ENCODE measurements at regions not wholly inside any gene's neighbourhood (a gene's known extent, or its start where the extent isn't known, plus 50 kb on each side); places are given as distances from the start of the nearest gene placed in this dataset.

DNA sequence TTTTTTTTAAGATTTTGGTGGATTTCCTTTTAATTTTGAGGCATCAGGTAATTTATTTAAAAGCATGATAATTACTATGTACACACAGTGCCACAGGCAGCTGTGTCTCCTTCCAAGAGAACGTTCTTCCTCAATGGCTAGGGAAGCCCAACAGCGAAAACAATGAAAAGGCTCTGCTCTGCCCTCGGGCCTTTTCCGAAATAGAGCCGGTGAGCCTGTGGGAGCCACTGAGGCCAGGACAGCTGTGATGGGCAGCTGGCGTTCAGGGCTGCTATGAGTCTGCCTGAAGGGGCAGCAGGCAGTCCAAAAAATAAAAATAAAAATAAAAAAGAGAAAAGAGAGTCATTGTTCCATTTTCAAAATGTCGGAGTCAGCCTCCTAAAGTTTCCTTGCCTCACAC lies 443.8 kb downstream of the KIF16B start:
- H3K9me3 ChIP-seq (replicated peaks; ENCODE audit: control insufficient read depth, insufficient read depth, low read length) = peaks cover 2% of the 10 kb centered on the region; the same call in 1 of the 3 replicates
- H3K27me3 ChIP-seq (replicated peaks in 1 of 2; ENCODE audit: control insufficient read depth in 2 of 2, insufficient read depth in 2 of 2, low read length in 1 of 2) = no peaks in the 10 kb centered on the region
- in situ Hi-C loops (cut with MboI) (no loop called here), intact Hi-C loops (cut with micrococcal nuclease; ENCODE audit: unreplicated experiment) (no loop called here)
- TF ChIP-seq NFXL1 (IDR thresholded peaks at IDR 0.05; ENCODE audit: borderline replicate concordance) (no peak), JUNB (IDR thresholded peaks at IDR 0.05) (no peak), ZBED1 (IDR thresholded peaks at IDR 0.05; ENCODE audit: borderline replicate concordance) (no peak), PAX5 (IDR thresholded peaks at IDR 0.05; ENCODE audit: borderline replicate concordance, low read depth, low read length) (no peak), RAD21 (IDR thresholded peaks at IDR 0.05; ENCODE audit: insufficient read depth, low read depth, low read length) (no peak), E4F1 (IDR thresholded peaks at IDR 0.05; ENCODE audit: borderline replicate concordance, partially characterized antibody) (no peak), CBX3 (IDR thresholded peaks at IDR 0.05; ENCODE audit: borderline replicate concordance, low read depth) (no peak), PKNOX1 (IDR thresholded peaks at IDR 0.05) (no peak), TCF12 (IDR thresholded peaks at IDR 0.05; ENCODE audit: low read depth, low read length) (no peak), LARP7 (IDR thresholded peaks at IDR 0.05) (no peak), POLR2A (IDR thresholded peaks at IDR 0.05; ENCODE audit: low read depth, low read length) (no peak), POLR2AphosphoS5 (IDR thresholded peaks at IDR 0.05; ENCODE audit: low read length) (no peak), BACH1 (IDR thresholded peaks at IDR 0.05; ENCODE audit: borderline replicate concordance) (no peak), ASH2L (IDR thresholded peaks at IDR 0.05; ENCODE audit: borderline replicate concordance, low read depth) (no peak), ZNF217 (IDR thresholded peaks at IDR 0.05) (no peak), EGR1 (IDR thresholded peaks at IDR 0.05; ENCODE audit: borderline replicate concordance in 1 of 2, low read depth in 2 of 2, low read length in 2 of 2) (no peak), MEF2A (IDR thresholded peaks at IDR 0.05; ENCODE audit: insufficient read depth, low read depth, low read length) (no peak), TBL1XR1 (IDR thresholded peaks at IDR 0.05; ENCODE audit: low read depth, low read length) (no peak), HSF1 (IDR thresholded peaks at IDR 0.05; ENCODE audit: low read depth, low read length) (no peak), RBBP5 (conservative IDR thresholded peaks at IDR 0.05) (no peak)
- no TSS peak for BruUV-seq (replicated peaks)
- ChIA-PET CTCF (no interaction called here), RAD21 (ENCODE audit: unreplicated experiment) (no interaction called here), SMC1A (ENCODE audit: uncharacterized antibody, unreplicated experiment) (interaction anchor here (1.3 kb wide), 1 partner anchor 19 kb away, joined by 3 read pairs; no protein-coding TSS in a partner anchor), POLR2A (no interaction called here)
- ATAC-seq (no peak), DNase-seq (ENCODE audit: low read depth, low spot score) (no peak), FAIRE-seq (no peak)
- H2AFZ ChIP-seq (ENCODE audit: control insufficient read depth, low read depth, low read length) = no peak overlapping the region
- no peaks in the 10 kb centered on the region for H3K4me1 ChIP-seq (ENCODE audit: control insufficient read depth, insufficient read depth, low read length)
- H3K79me2 ChIP-seq (ENCODE audit: control insufficient read depth, insufficient read depth, low read length) = no peaks in the 10 kb centered on the region
- no peak overlapping the region for H3K4me2 ChIP-seq (ENCODE audit: control insufficient read depth, insufficient read depth)
- H3K4me3 ChIP-seq = no peak overlapping the region
- H3K9ac ChIP-seq (ENCODE audit: control insufficient read depth, insufficient read depth, low read length) = no peak overlapping the region
- H3K27ac ChIP-seq (ENCODE audit: control insufficient read depth, insufficient read depth) = no peak overlapping the region
- no peaks in the 10 kb centered on the region for H3K36me3 ChIP-seq (ENCODE audit: control insufficient read depth in 2 of 2, insufficient read depth in 2 of 2, low read length in 1 of 2)
- H4K20me1 ChIP-seq (ENCODE audit: control insufficient read depth, insufficient read depth) = no peaks in the 10 kb centered on the region
- WGBS (ENCODE audit: insufficient coverage, insufficient replicate concordance, low lambda C conversion rate, missing lambda C conversion rate) = 53% methylated on average over 7 of the region's 7 CpGs
